Lung (tissue), 11 donors: ENCODE measurements at regions not wholly inside any gene's neighbourhood (a gene's known extent, or its start where the extent isn't known, plus 50 kb on each side); places are given as distances from the start of the nearest gene placed in this dataset.
"Not testable (repeated sequence)": the region's sequence is repeated elsewhere in the genome, so short reads cannot be mapped to it uniquely, and the experiment has no call there.

Experiments
- ATAC-seq: fragments of 200-7000 bp; cut with Tn5 transposase; one replicate; pipeline ENCODE4 v1.9.1; 2020; ENCODE audit warnings: moderate number of reproducible peaks; ENCODE audit not compliant: insufficient read depth, low FRiP score
- DNase-seq, 3 donors: peaks; one replicate each; pipeline ENCODE4 v3.0.0-alpha.2; 2013 to 2017
- H3K27ac ChIP-seq, 2 donors: one replicate each; pipeline ENCODE4 v1.5.1; 2013; ENCODE audit warnings: mild to moderate bottlenecking in 2 of 2, moderate library complexity in 2 of 2, control low read depth in 1 of 2, inconsistent platforms in 1 of 2, low read depth in 1 of 2, low read length in 1 of 2
- H3K27me3 ChIP-seq, 3 donors: one replicate each; pipeline ENCODE4 v1.5.1; 2013; ENCODE audit warnings: low read length in 2 of 3; ENCODE audit not compliant: control insufficient read depth in 3 of 3, insufficient read depth in 3 of 3
- H3K36me3 ChIP-seq, 4 donors: one replicate each; pipeline ENCODE4 v1.5.1; 2013; ENCODE audit warnings: low read length in 4 of 4, mild to moderate bottlenecking in 1 of 4, moderate library complexity in 1 of 4; ENCODE audit not compliant: control insufficient read depth in 4 of 4, insufficient read depth in 4 of 4
- H3K4me1 ChIP-seq, 5 donors: one replicate each; pipeline ENCODE4 v1.5.1; 2013; ENCODE audit warnings: low read length in 5 of 5, mild to moderate bottlenecking in 2 of 5, moderate library complexity in 1 of 5; ENCODE audit not compliant: control insufficient read depth in 5 of 5, insufficient read depth in 5 of 5
- H3K4me3 ChIP-seq: one replicate; pipeline ENCODE4 v1.5.1; 2013; ENCODE audit warnings: mild to moderate bottlenecking, control low read depth, moderate library complexity
- H3K9ac ChIP-seq, 2 donors: one replicate each; pipeline ENCODE4 v1.5.1; 2013; ENCODE audit warnings: low read length in 2 of 2, control low read depth in 1 of 2; ENCODE audit not compliant: insufficient read depth in 1 of 2
- H3K9me3 ChIP-seq, 4 donors: one replicate each; pipeline ENCODE4 v1.5.1; 2013; ENCODE audit warnings: low read length in 3 of 4, mild to moderate bottlenecking in 1 of 4, moderate library complexity in 1 of 4; ENCODE audit not compliant: control insufficient read depth in 4 of 4, insufficient read depth in 3 of 4
- WGBS, 2 donors: extraction: QIAGEN DNeasy Blood & Tissue Kit; methylation state at CpG; one replicate each; pipeline ENCODE4 v1.1.7; 2013; 5-methylcytosine and 5-hydroxymethylcytosine counted together
- TF ChIP-seq, protein P1 (sequence below): IDR thresholded peaks from 2 replicates; pipeline ENCODE4 v1.5.1; 2012; ENCODE audit warnings: mild to moderate bottlenecking; ENCODE audit errors: control extremely low read depth, extremely low read depth
- donor health status: control.
- donor health status: control.
- donor health status: Bipolar disorder and iron deficiency.
- donor health status: healthy.
- donor health status: DM: yes; HTN: yes; CAD: no.

DNA sequence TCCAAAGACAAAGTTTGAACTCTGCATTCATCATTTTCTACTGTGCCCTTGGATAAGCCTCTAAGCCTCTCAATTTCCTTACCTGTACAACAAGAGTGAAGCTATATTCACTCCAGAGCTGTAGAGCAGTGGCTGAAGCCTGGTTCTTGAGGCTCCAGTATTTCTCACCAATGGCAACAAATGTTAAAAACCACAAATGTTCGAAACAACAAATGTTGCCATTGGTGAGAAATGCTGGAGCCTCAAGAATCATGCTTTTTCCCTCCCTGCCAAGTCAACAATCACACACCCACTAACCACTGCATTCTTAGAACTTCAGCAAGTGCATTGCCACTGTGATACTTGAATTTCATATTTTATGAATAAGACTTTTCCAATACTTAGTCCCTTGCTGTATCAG is 237.9 kb downstream of the TMEM26 start:
- no peaks in the 10 kb centered on the region for H3K4me1 ChIP-seq
- TF ChIP-seq, protein P1, sequence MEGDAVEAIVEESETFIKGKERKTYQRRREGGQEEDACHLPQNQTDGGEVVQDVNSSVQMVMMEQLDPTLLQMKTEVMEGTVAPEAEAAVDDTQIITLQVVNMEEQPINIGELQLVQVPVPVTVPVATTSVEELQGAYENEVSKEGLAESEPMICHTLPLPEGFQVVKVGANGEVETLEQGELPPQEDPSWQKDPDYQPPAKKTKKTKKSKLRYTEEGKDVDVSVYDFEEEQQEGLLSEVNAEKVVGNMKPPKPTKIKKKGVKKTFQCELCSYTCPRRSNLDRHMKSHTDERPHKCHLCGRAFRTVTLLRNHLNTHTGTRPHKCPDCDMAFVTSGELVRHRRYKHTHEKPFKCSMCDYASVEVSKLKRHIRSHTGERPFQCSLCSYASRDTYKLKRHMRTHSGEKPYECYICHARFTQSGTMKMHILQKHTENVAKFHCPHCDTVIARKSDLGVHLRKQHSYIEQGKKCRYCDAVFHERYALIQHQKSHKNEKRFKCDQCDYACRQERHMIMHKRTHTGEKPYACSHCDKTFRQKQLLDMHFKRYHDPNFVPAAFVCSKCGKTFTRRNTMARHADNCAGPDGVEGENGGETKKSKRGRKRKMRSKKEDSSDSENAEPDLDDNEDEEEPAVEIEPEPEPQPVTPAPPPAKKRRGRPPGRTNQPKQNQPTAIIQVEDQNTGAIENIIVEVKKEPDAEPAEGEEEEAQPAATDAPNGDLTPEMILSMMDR: no peak
- no peak overlapping the region for H3K4me3 ChIP-seq
- no peak for DNase-seq
- H3K9ac ChIP-seq: no peak overlapping the region
- no peaks in the 10 kb centered on the region for H3K36me3 ChIP-seq
- H3K9me3 ChIP-seq: no peaks in the 10 kb centered on the region
- no peak overlapping the region for H3K27ac ChIP-seq
- 79 to 89% methylated on average over 1 of the region's 1 CpG for WGBS, 2 donors
- ATAC-seq: no peak
- no peaks in the 10 kb centered on the region for H3K27me3 ChIP-seq

DNA sequence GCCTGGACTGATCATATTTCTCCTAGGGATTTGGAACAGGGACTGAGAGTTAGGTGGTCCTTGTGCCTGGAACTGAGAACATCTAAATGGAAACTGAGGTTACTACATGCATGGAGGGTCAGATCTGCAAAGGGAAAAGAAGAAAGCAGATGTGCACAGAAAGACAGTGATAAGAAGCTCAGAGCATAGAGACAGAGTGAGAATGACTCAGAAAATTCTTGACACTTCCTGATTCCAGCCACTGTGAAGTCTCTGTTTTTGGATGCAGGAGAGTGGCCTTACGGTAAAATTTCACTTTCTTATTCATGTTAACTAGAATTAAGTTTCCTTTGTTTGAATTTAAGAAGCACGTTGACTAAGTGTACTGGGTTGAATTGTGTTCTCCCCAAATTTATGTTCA is 241.7 kb downstream of the TMEM26 start:
- TF ChIP-seq, protein P1: no peak
- Histone ChIP-seq H3K4me3 (no peak overlapping the region), H3K36me3 (no peaks in the 10 kb centered on the region)

DNA sequence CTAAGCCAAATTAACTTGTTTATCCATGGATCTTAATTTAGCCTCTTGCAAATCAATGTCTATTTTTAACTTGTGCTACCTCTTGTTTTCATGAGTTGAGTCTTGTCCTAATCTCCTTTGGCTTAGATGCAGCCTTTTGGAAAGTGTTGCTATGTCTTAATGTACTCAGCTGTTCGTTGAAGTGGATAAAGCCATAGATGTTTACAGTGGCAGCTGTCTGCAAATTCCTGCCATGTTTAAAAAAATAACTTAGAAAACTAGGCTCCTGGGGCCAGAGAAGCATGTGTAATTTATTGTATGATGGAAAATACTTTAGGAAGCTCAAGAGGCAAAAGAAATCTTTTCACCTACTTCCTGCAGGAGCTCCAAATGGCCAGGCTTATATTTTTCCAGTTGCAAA is 253.1 kb upstream of the RHOBTB1 start:
- H3K9ac ChIP-seq: no peak overlapping the region
- peaks cover 0 to 4% (median 0%) of the 10 kb centered on the region in 4 donors for H3K9me3 ChIP-seq
- no peaks in the 10 kb centered on the region for H3K36me3 ChIP-seq
- no peak overlapping the region for H3K27ac ChIP-seq
- H3K4me3 ChIP-seq: no peak overlapping the region
- TF ChIP-seq, protein P1: no peak
- peaks cover 0 to 17% (median 5%) of the 10 kb centered on the region in 5 donors for H3K4me1 ChIP-seq
- WGBS, 2 donors: 29 to 69% methylated on average over 1 of the region's 1 CpG
- DNase-seq (peak; percentile 51 to 97 (median 96)), ATAC-seq (no peak)
- H3K27me3 ChIP-seq: no peaks in the 10 kb centered on the region

More for the DNA sequence above, 241.7 kb downstream of the TMEM26 start:
- ATAC-seq (no peak), DNase-seq (no peak)
- Histone ChIP-seq H3K4me1 (no peaks in the 10 kb centered on the region), H3K27me3 (no peaks in the 10 kb centered on the region), H3K9ac (no peak overlapping the region), H3K27ac (no peak overlapping the region), H3K9me3 (no peaks in the 10 kb centered on the region)
- WGBS, 2 donors: 55 to 72% methylated on average over 2 of the region's 2 CpGs

DNA sequence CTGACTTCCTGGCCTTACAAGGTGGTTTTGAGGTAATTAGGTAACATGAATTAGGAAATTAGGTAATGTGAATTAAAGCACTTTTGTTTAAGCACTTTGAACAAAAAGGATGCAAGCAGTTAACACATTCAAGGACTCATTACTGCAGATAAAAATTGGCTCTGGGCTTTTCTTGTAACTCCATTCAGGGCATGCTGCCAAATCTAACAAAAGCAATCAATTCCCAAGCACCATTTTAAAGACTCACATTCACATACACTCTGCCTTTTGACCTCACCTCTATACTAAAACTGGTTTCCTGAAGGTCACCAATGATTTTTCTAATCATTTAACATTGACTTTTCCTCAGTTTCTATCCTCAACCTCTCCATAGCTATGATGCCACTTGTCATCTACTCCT is 251.2 kb upstream of the RHOBTB1 start:
- H3K36me3 ChIP-seq: no peaks in the 10 kb centered on the region
- H3K4me3 ChIP-seq: no peak overlapping the region
- no peak overlapping the region for H3K27ac ChIP-seq
- H3K9ac ChIP-seq: no peak overlapping the region
- peaks cover 0 to 5% (median 0%) of the 10 kb centered on the region in 4 donors for H3K9me3 ChIP-seq
- no peaks in the 10 kb centered on the region for H3K27me3 ChIP-seq
- DNase-seq (peak in 2 of 3 donors; percentile 74 to 77), ATAC-seq (no peak)
- TF ChIP-seq, protein P1: no peak
- H3K4me1 ChIP-seq: peaks cover 0 to 27% (median 6%) of the 10 kb centered on the region in 5 donors

DNA sequence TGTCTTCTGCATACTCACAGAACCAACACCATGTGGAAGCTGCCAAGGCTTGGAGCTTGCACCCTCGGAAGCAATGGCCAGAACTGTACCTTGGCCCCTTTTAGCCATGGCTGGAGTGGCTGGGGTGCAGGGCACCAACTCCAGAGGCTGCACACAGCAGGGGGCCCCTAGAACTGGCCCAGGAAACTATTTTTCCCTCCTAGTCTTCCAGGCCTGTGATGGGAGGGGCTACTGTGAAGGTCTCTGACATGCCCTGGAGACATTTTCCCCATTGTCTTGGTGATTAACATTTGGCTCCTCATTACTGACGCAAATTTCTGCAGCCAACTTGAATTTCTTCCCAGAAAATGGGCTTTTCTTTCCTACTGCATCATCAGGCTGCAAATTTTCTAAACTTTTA is 248.6 kb upstream of the RHOBTB1 start:
- not testable (repeated sequence) for H3K36me3 ChIP-seq, H3K27ac ChIP-seq, H3K9me3 ChIP-seq, H3K4me3 ChIP-seq, H3K27me3 ChIP-seq, H3K9ac ChIP-seq, ATAC-seq
- peak in 2 of 3 donors; percentile 46 to 64 for DNase-seq
- H3K4me1 ChIP-seq: peaks cover 0 to 23% (median 5%) of the 10 kb centered on the region in 5 donors
- WGBS, 2 donors: 82 to 86% methylated on average over 2 of the region's 2 CpGs
